Testis (tissue), 2 donors: ENCODE measurements at regions not wholly inside any gene's neighbourhood (a gene's known extent, or its start where the extent isn't known, plus 50 kb on each side); places are given as distances from the start of the nearest gene placed in this dataset.

Experiments used
- DNase-seq: peaks from one replicate; pipeline ENCODE4 v3.0.0-alpha.2; 2019
- H3K27ac ChIP-seq, 2 donors: fragments of 200-600 bp; sonication (generic); one replicate each; pipeline ENCODE4 v1.5.1; 2019
- H3K27me3 ChIP-seq: fragments of 200-600 bp; sonication (generic); one replicate; pipeline ENCODE4 v1.5.1; 2019
- H3K36me3 ChIP-seq: fragments of 200-600 bp; sonication (generic); one replicate; pipeline ENCODE4 v1.5.1; 2017; ENCODE audit warnings: low read depth; ENCODE audit errors: missing control alignments
- H3K4me1 ChIP-seq: fragments of 200-600 bp; sonication (generic); one replicate; pipeline ENCODE4 v1.5.1; 2019
- H3K4me3 ChIP-seq, 2 donors: fragments of 200-600 bp; sonication (generic); one replicate each; pipeline ENCODE4 v1.5.1; 2017 to 2019
- H3K9me3 ChIP-seq: fragments of 200-600 bp; sonication (generic); one replicate; pipeline ENCODE4 v1.5.1; 2017
- POLR2A ChIP-seq: fragments of 450-650 bp; IDR thresholded peaks from one replicate; pipeline ENCODE4 v1.6.1; 2017; ENCODE audit warnings: antibody characterized with exemption, mild to moderate bottlenecking, moderate library complexity
- WGBS, 2 donors: methylation state at CpG; one replicate each; pipeline ENCODE4 v1.1.5; 2018; 5-methylcytosine and 5-hydroxymethylcytosine counted together
- intact Hi-C: fragments of 100-400 bp; cut with DNase I; formaldehyde crosslinking; loops from one replicate; pipeline ENCODE4 v1.15.1; 2023; ENCODE audit warnings: low total_unique reads
- TF ChIP-seq, protein P1 (sequence below), 3 experiments: fragments of 450-650 bp in 2 of 3; fragments of 200-600 bp in 1 of 3; sonication (generic) in 1 of 3; IDR thresholded peaks; one replicate each; pipeline ENCODE4 v1.5.1; 2016 to 2019; ENCODE audit warnings: antibody characterized with exemption in 3 of 3, mild to moderate bottlenecking in 2 of 3, moderate library complexity in 1 of 3

DNA sequence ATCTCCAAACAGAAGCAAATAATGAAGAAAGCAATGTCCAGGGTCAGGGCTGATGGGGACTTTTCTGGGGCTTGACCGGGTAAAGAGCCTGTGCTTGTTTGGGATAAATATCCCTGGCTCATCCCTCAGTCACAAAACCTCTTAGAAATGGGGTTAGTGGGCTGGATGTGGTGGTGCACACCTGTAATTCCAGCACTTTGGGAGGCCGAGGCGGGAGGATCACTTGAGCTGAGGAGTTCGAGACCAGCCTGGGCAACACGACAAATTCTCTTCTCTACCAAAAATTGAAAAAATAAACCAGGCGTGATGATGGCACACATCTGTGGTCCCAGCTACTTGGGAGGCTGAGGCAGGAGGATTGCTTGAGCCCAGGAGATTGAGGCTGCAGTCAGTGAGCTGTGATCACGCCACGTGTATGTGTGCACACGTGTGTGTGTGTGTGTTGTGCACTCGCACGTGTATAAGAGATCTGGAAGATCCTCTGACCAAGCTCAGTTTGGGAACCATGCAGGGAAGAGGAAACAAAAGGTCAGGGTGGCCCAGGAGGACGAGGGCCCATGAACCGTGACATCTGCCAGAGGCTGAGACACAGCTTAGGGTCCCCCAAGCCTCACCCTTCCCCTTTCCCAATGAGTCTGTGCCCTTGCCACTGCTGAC lies 258.6 kb downstream of the TEX36 start:
- Histone ChIP-seq H3K27ac (no peak overlapping the region), H3K36me3 (no peaks in the 10 kb centered on the region), H3K27me3 (no peaks in the 10 kb centered on the region), H3K4me1 (no peaks in the 10 kb centered on the region), H3K9me3 (no peaks in the 10 kb centered on the region), H3K4me3 (no peak overlapping the region)
- DNase-seq, result no peak
- intact Hi-C loops, result no loop called here
- 85% methylated on average over 13 of the region's 13 CpGs for WGBS, 2 donors
- TF ChIP-seq, protein P1, sequence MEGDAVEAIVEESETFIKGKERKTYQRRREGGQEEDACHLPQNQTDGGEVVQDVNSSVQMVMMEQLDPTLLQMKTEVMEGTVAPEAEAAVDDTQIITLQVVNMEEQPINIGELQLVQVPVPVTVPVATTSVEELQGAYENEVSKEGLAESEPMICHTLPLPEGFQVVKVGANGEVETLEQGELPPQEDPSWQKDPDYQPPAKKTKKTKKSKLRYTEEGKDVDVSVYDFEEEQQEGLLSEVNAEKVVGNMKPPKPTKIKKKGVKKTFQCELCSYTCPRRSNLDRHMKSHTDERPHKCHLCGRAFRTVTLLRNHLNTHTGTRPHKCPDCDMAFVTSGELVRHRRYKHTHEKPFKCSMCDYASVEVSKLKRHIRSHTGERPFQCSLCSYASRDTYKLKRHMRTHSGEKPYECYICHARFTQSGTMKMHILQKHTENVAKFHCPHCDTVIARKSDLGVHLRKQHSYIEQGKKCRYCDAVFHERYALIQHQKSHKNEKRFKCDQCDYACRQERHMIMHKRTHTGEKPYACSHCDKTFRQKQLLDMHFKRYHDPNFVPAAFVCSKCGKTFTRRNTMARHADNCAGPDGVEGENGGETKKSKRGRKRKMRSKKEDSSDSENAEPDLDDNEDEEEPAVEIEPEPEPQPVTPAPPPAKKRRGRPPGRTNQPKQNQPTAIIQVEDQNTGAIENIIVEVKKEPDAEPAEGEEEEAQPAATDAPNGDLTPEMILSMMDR (IDR thresholded peaks at IDR 0.05), result no peak
- TF ChIP-seq POLR2A, result no peak

DNA sequence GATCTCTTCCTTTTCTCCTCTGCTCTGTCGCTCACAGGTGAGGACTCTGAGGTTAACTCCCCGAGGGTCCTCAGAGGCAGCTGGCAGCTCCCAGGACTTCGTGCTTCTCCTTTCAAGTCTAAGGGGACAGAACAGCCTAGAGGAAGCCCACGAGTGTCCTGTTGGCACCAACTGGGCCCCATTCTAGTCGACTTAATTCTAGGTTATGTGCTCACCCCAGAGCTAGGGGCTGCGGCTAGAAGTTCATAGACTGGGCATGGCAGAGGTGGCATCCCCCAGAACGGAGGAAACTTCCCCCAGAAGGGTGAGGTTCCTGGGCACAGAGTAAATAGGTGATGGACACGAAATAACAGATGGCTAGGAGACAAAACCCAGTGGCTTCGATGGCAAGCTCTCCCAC lies 259.4 kb downstream of the TEX36 start:
- WGBS, 2 donors, result 84 to 85% methylated on average over 8 to 9 of the region's 9 CpGs
- Histone ChIP-seq H3K27me3 (no peaks in the 10 kb centered on the region), H3K4me3 (no peak overlapping the region), H3K4me1 (no peaks in the 10 kb centered on the region), H3K27ac (no peak overlapping the region), H3K36me3 (no peaks in the 10 kb centered on the region), H3K9me3 (no peaks in the 10 kb centered on the region)
- TF ChIP-seq, protein P1 (IDR thresholded peaks at IDR 0.05), result no peak
- TF ChIP-seq POLR2A, result no peak
- intact Hi-C loops, result no loop called here
- no peak for DNase-seq

DNA sequence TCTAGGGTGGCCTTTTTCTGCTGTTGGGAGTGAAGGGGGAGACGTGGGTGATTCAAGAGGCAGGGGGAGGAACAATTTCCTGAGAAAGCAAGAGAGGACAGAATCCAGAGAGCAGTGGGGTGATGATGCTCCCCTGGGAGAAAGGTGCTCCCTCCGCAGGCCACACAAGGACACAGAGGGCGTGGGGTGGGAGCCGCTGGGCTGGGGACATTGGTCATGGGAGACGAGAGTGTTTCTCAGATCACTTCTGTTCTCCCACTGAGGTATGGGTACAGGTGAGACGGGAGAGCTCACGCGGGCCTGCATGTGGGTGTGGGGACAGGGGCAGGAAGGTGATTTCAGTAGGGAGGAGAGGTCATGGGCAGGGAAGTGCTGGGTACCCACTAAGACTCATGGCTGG lies 259.5 kb upstream of the CTBP2 start:
- intact Hi-C loops, result no loop called here
- H3K27ac ChIP-seq, result no peak overlapping the region
- no peak for DNase-seq
- no peaks in the 10 kb centered on the region for H3K36me3 ChIP-seq
- WGBS, 2 donors, result 91 to 92% methylated on average over 7 to 8 of the region's 8 CpGs
- H3K4me1 ChIP-seq, result no peaks in the 10 kb centered on the region
- no peak overlapping the region for H3K4me3 ChIP-seq
- TF ChIP-seq, protein P1 (IDR thresholded peaks at IDR 0.05), result no peak
- TF ChIP-seq POLR2A, result no peak
- H3K27me3 ChIP-seq, result no peaks in the 10 kb centered on the region
- H3K9me3 ChIP-seq, result no peaks in the 10 kb centered on the region

DNA sequence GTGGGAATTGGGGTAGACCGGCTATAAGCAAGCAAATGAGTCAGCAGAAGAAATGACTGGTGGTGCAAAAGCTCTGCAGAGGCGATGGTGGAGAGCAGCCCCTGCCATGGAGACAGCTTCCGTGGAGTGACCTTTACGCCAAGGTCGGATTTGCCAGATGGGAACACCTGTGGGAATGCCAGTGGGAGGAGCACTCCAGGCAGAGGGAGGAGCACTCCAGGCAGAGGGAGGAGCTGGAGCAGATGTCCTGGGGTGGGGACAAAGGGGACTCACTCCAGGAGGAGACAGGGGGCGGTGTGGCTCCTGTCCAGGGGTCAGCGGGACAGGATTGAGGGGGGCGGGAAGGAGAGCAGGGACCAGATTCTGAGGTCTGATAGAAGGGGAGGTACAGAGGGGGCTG lies 258.8 kb upstream of the CTBP2 start:
- no peak overlapping the region for H3K27ac ChIP-seq
- no peak for TF ChIP-seq POLR2A
- TF ChIP-seq, protein P1 (IDR thresholded peaks at IDR 0.05), result no peak
- no peaks in the 10 kb centered on the region for H3K36me3 ChIP-seq
- no peaks in the 10 kb centered on the region for H3K27me3 ChIP-seq
- intact Hi-C loops, result no loop called here
- DNase-seq, result no peak
- H3K4me1 ChIP-seq, result no peaks in the 10 kb centered on the region
- H3K9me3 ChIP-seq, result no peaks in the 10 kb centered on the region
- WGBS, 2 donors, result 78 to 88% methylated on average over 8 of the region's 8 CpGs
- H3K4me3 ChIP-seq, result no peak overlapping the region

DNA sequence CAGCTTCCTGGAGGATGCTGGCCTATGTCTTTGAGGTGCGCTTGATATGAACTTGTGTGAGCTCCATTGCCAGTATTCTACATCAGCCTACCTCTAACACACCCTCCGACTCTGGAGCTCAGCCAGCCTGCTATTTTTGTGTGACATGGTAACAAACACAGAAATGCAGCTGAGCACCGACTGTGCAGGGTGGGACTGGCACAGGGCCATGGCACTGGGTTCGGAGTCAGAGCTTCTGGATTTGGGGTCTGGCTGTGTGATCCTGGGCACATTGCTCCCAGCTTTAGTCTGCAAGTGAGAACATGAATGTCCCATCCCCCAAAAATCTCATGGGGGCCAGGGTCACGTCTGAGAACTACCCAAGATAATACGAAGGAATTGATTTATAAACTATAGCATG lies 257.2 kb upstream of the CTBP2 start:
- Histone ChIP-seq H3K4me3 (no peak overlapping the region), H3K36me3 (no peaks in the 10 kb centered on the region), H3K9me3 (no peaks in the 10 kb centered on the region), H3K4me1 (no peaks in the 10 kb centered on the region), H3K27ac (no peak overlapping the region), H3K27me3 (no peaks in the 10 kb centered on the region)
- 72 to 91% methylated on average over 4 to 6 of the region's 6 CpGs for WGBS, 2 donors
- intact Hi-C loops, result no loop called here
- TF ChIP-seq, protein P1 (IDR thresholded peaks at IDR 0.05), result no peak
- no peak for TF ChIP-seq POLR2A
- no peak for DNase-seq
